Stimulated activated CD4-positive, alpha-beta T cell treated with anti-CD3 and anti-CD28 coated beads, Interleukin-12 subunit alpha, Interleukin-12 subunit beta, amount 100 ng/mL, for 4 hours (primary cell): ENCODE measurements at regions not wholly inside any gene's neighbourhood (a gene's known extent, or its start where the extent isn't known, plus 50 kb on each side); places are given as distances from the start of the nearest gene placed in this dataset.

Experiments used
- DNase-seq: peaks from one replicate; pipeline ENCODE4 v3.0.0-alpha.2; 2020

DNA sequence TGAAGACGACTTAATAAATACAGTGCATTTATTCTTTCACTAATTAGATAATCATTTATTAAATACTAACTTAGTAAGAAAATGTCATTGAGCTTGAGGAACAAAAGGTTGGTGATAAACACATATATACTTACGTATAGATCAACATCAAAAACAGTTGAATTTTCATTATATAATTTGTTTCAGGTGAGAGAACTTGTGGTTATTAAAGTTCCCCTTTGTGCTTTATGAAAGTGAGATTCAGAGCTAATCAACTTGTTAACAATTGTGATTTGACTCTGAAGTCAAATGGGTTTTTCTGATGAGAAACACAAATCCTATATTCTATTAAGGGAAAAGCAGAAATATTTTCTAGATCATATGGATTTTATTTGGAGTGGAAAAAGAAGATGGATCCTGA is 524.0 kb downstream of the SOX11 start:
- DNase-seq, result no peak

DNA sequence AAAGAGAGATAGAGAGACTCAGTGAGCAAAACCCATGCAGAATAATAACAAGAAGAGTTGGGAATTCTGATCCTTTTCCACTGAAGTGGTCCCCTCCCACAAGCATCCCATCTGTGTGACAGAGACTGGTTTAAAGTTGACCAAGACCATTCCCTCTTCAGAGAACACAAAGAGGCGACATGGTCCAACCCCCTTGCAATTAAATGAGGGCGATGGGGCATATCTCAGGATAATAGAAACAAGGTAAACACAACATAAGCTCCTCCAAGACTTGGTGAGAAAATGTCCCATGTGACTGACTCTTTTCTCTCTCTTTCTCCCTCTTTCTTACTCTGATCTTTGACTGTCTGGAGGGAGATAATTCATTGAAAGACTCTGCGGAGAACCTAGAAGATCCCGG is 526.7 kb downstream of the SOX11 start:
- DNase-seq, result no peak

GRCh38 chr2:6219906-6220305 is 527.7 kb downstream of the SOX11 start:
- no peak for DNase-seq

DNA sequence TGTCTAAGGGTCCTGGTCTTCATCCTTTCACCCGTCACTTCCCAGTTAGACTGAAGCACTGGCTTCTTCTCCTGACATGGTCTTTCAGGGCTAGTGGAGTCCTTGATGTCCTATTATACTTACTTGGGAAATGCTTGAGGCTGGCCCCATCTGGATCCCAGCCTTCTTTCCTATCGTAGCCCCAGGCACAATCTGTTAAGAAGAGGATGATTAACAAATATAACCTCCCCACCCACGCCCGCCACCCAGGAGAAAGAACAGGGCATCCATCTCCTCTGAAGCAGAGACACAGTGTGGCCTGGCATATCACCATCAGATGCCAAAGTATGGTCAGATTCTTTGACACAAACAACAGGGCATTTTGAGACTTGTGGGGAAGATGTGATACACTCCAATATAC is 530.1 kb downstream of the SOX11 start:
- no peak for DNase-seq

GRCh38 chr2:6224267-6224666 is 532.1 kb downstream of the SOX11 start:
- no peak for DNase-seq

GRCh38 chr2:6228251-6228650 is 536.1 kb downstream of the SOX11 start:
- no peak for DNase-seq

DNA sequence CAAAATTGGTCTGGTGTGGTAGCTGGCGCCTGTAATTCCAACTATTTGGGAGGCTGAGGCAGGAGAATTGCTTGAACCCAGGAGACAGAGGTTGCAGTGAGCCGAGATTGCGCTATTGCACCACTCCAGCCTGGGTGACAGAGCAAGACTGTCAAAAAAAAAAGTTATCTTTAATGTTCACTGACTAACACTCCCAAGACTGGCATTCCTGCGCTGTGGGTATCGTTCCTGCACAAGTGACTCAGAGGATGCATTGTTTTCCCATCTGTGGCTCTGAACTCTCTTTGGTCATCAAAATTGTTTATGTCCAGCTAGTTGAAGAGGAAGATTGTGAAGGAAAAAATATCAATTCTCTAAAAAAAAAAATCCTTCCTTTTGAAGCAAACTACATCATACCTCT is 539.0 kb downstream of the SOX11 start:
- no peak for DNase-seq

DNA sequence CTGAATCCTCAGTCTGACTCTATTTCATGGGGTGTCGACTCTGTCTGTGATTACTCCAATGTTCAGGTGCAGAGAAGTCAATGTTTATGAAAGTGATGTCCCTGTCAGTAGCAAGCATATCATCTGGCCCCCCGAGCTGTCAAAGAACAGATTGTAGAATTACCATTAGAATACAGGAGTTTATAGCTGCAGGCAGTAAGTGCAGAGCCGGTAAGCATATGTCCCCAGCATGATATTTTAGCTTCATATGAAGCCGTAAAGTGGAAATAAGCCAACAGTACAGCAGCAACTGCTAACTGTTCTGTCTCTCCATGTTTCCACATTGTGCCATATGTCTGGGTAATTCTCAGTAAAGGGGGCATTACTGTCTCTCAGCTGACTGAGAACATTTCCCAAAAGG is 541.8 kb downstream of the SOX11 start:
- no peak for DNase-seq

- DNase-seq, result no peak
Observed at GRCh38 chr2:6234702-6235101, 542.5 kb downstream of the SOX11 start.

DNA sequence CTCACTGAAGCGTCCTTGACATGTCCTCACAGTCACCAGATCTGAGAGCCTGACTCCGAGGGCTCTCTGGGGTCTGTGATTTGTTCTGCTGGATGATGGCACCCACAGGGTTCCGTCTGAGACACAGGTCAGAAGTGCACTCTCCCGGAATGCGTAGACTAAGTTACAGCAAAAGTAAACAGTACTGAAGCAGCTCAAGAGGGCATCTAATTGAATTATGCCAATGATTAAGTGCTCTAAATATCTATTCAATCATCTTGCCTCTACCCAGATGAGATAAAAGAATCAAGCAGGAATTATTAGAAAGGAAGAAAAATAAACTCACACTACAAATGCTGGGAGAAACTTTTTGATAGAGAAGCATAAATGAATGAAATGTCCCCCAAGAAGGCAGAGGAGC is 544.1 kb downstream of the SOX11 start:
- DNase-seq, result no peak

GRCh38 chr2:6237039-6237660 is 545.0 kb downstream of the SOX11 start:
- DNase-seq, result no peak

- no peak for DNase-seq
Observed at GRCh38 chr2:6249557-6249956, 557.4 kb downstream of the SOX11 start.

GRCh38 chr2:6254441-6254840 is 562.3 kb downstream of the SOX11 start:
- DNase-seq, result no peak

DNA sequence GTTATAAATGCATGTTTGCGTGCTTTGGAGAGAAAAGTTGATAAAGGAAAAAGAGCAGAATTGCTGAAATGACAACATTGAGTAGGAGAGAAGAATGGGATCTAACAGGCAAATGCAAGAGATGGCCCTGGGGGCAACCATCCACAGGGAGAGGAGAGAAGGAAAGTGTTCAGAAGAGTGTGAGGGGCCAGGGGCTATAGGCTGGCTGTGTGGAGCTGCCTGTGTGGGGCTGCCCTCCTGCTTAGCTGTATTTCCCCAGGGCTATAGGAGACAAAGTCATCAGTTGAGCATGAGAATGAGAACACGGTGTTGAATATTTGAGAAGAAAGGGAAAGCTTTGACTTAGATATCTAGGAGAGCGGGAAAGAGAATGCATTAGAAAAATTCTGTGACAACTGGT is 572.0 kb downstream of the SOX11 start:
- no peak for DNase-seq

DNA sequence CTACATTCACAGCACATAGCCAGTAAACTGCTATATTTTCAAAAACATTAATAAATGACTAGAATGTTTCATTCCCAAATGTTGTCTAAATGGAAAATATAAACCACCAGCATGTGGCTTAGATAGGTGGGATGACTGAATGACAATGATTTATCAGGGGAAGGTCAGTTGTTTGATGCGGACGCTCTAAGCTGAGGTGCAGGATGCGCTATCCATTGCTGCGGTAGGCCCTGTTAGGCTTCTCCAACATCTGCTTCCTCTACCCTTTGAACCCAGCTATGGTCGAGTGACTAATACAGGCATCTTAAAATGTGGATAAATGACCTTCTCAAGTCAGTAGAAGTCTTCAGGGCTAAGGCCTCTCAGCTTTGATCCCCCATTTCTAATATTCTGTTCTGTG is 584.2 kb downstream of the CMPK2 start:
- DNase-seq, result no peak

DNA sequence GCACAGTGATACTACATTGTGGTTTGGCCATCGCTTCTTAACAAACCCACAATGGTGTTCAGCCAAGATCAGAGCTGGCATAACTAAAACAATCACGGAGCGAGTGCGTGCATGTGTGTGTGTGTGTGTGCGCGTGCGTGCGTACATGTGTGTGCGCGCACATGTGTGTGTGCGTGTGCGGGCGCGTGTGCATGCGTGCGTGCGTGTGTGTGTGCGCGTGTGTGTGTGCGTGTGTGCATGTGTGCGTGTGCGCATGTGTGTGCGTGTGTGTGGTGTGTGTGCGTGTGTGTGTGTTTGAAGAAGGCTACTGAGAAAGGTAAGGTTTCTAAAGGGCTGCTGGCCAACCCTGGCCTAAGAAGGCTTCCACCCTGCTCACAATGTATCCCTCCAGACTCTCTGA is 582.4 kb downstream of the CMPK2 start:
- DNase-seq, result no peak

- no peak for DNase-seq
Observed at GRCh38 chr2:6287406-6287805, 578.3 kb downstream of the CMPK2 start.

DNA sequence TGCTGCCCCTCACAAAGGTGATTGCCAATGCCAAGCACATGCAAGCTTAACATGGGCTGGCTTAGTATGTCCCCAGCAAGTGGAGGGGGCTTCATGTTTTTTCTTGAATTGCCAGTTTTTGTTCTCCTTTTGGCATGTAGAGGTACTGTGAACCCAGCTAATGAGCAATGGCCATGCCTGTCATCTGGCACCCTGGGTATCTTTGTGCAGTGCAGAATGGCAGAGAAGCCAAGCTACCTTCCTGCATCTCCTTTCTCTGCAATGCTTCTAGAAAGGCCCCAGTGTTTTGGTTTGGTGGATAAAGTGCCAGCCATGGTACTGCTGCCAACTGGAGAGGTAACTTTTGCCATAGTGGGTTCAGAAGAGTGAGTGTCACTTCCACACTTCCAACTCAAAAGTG is 576.9 kb downstream of the CMPK2 start:
- DNase-seq, result no peak

- no peak for DNase-seq
Observed at GRCh38 chr2:6290217-6291015, 575.3 kb downstream of the CMPK2 start.

DNA sequence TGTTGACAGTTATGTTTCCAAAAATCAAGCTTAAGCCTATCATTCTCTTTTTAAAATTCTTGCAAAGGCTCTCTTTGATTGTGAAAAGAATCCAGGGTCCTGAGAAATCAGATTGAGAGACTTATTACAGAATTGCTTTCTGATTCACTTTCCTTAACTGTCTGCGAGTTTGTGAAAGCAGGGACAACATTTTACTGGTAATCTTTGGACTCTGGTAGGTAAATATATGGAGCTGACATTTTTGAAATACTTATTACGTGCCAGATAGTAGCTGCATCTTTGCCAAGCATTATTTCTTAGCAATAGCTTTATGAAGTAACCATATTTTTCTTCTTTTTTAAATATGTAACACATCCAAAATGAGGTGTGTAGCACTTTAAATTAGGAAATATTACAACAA is 570.9 kb downstream of the CMPK2 start:
- no peak for DNase-seq

DNA sequence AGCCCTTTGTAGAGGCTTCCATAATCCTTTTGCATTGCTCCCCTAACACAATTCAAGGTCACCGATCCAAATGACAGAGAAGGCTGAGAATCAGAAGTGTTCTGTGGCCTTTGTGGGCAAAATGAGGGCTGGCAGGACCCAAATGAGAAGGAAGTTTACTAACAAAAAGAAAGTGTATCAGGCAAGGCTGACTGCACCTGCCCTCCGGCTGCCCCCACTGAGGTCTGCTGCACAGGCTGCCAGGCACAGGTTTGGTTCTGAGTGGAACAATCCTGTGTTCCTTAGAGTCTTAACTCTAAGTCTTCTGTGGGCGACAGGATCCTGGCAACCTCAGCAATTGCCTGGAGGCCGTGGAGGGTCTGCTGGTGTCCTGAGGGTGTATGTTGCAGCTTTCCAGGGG is 568.5 kb downstream of the CMPK2 start:
- no peak for DNase-seq

GRCh38 chr2:6301426-6301825 is 564.3 kb downstream of the CMPK2 start:
- DNase-seq, result no peak

DNA sequence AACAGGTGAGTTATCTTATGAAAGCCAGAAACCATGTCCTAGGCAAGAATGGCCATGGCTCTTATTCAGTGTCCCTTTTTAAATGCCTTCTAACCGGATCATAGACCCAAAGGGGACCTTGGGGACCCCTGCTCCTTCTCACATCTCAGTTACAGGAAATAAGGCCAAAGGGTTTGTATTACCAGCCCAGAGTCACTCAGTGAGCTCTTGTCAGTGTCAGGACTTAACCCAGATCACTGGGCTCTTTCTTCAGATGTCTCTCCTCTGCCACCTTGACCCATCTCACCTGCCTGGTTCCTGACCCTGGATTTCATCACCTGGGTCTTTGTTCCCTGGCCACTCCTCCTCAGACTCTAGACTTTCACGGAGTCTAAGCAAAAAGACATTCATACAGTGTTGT is 556.7 kb downstream of the CMPK2 start:
- no peak for DNase-seq

- DNase-seq, result no peak
Observed at GRCh38 chr2:6309415-6310255, 556.1 kb downstream of the CMPK2 start.
